ENCODE measurements at regions not wholly inside any gene's neighbourhood (a gene's known extent, or its start where the extent isn't known, plus 50 kb on each side); places are given as distances from the start of the nearest gene placed in this dataset.

GRCh38 chr4:24241511-24241910 lies 342.8 kb downstream of the DHX15 start:
- Mint-ChIP-seq H3K27ac (no peak overlapping the region), H3K4me1 (no peaks in the 10 kb centered on the region), H3K36me3 (no peaks in the 10 kb centered on the region), H3K4me3 (no peak overlapping the region), H3K27me3 (ENCODE audit: low read depth in 3 of 3) (peaks cover 0 to 3% (median 0%) of the 10 kb centered on the region in 3 donors), H3K9me3 (peaks cover 0 to under 1% (median 0%) of the 10 kb centered on the region in 7 donors)
- Histone ChIP-seq H3K79me2 (ENCODE audit: insufficient read depth, low read length) (no peaks in the 10 kb centered on the region), H2AFZ (ENCODE audit: insufficient read depth, low read depth, low read length, poor library complexity, severe bottlenecking) (no peak overlapping the region), H4K20me1 (ENCODE audit: insufficient read depth, low read length) (no peaks in the 10 kb centered on the region), H3K36me3 (replicated peaks in 1 of 2; ENCODE audit: control insufficient read depth in 1 of 2, insufficient read depth in 2 of 2, low read length in 2 of 2) (no peaks in the 10 kb centered on the region), H3K27ac (ENCODE audit: low read depth in 1 of 2, low read length in 2 of 2) (no peak overlapping the region), H3K9me3 (replicated peaks in 1 of 2; ENCODE audit: control insufficient read depth in 1 of 2, insufficient read depth in 1 of 2, low read length in 2 of 2) (no peaks in the 10 kb centered on the region), H3K4me2 (replicated peaks; ENCODE audit: extremely low read depth, low read length, poor library complexity, severe bottlenecking) (no peak overlapping the region), H3K4me1 (ENCODE audit: control insufficient read depth in 1 of 2, insufficient read depth in 2 of 2, low read length in 2 of 2) (no peaks in the 10 kb centered on the region), H3K27me3 (ENCODE audit: control insufficient read depth in 2 of 2, insufficient read depth in 2 of 2, low read length in 2 of 2) (no peaks in the 10 kb centered on the region), H3K4me3 (replicated peaks in 1 of 3; ENCODE audit: low read depth in 2 of 3, low read length in 3 of 3) (no peak overlapping the region), H3K9ac (ENCODE audit: insufficient read depth, low read length, poor library complexity, severe bottlenecking) (no peak overlapping the region)
- WGBS (ENCODE audit: insufficient coverage) = 89% methylated on average over 5 of the region's 5 CpGs
- no peak for DNase-seq
- TF ChIP-seq CTCF (IDR thresholded peaks at IDR 0.05) = no peak
- intact Hi-C loops (cut with micrococcal nuclease) = no loop called here

GRCh38 chr4:24240655-24241054 lies 343.7 kb downstream of the DHX15 start:
- Histone ChIP-seq H3K9me3 (replicated peaks in 1 of 2; ENCODE audit: control insufficient read depth in 1 of 2, insufficient read depth in 1 of 2, low read length in 2 of 2) (no peaks in the 10 kb centered on the region), H3K4me2 (replicated peaks; ENCODE audit: extremely low read depth, low read length, poor library complexity, severe bottlenecking) (no peak overlapping the region), H3K27me3 (ENCODE audit: control insufficient read depth in 2 of 2, insufficient read depth in 2 of 2, low read length in 2 of 2) (no peaks in the 10 kb centered on the region), H3K36me3 (replicated peaks in 1 of 2; ENCODE audit: control insufficient read depth in 1 of 2, insufficient read depth in 2 of 2, low read length in 2 of 2) (no peaks in the 10 kb centered on the region), H3K4me1 (ENCODE audit: control insufficient read depth in 1 of 2, insufficient read depth in 2 of 2, low read length in 2 of 2) (no peaks in the 10 kb centered on the region), H2AFZ (ENCODE audit: insufficient read depth, low read depth, low read length, poor library complexity, severe bottlenecking) (no peak overlapping the region), H3K27ac (ENCODE audit: low read depth in 1 of 2, low read length in 2 of 2) (no peak overlapping the region), H3K79me2 (ENCODE audit: insufficient read depth, low read length) (no peaks in the 10 kb centered on the region), H4K20me1 (ENCODE audit: insufficient read depth, low read length) (no peaks in the 10 kb centered on the region), H3K9ac (ENCODE audit: insufficient read depth, low read length, poor library complexity, severe bottlenecking) (no peak overlapping the region), H3K4me3 (replicated peaks in 1 of 3; ENCODE audit: low read depth in 2 of 3, low read length in 3 of 3) (no peak overlapping the region)
- no peak for DNase-seq
- intact Hi-C loops (cut with micrococcal nuclease) = no loop called here
- Mint-ChIP-seq H3K4me3 (no peak overlapping the region), H3K4me1 (no peaks in the 10 kb centered on the region), H3K36me3 (no peaks in the 10 kb centered on the region), H3K27ac (no peak overlapping the region), H3K9me3 (peaks cover 0 to 3% (median 0%) of the 10 kb centered on the region in 7 donors), H3K27me3 (ENCODE audit: low read depth in 3 of 3) (peaks cover 0 to 3% (median 0%) of the 10 kb centered on the region in 3 donors)
- TF ChIP-seq CTCF (IDR thresholded peaks at IDR 0.05) = no peak

All from CD14-positive monocyte (primary cell).